ENCODE measurements at regions not wholly inside any gene's neighbourhood (a gene's known extent, or its start where the extent isn't known, plus 50 kb on each side); places are given as distances from the start of the nearest gene placed in this dataset.

GRCh38 chr12:92085040-92085735 is 60.5 kb downstream of the BTG1 start:
- TF ChIP-seq ZBTB33 (IDR thresholded peaks at IDR 0.05) (no peak), CTCF (IDR thresholded peaks at IDR 0.05; ENCODE audit: low read depth, low read length, missing input control) (no peak)

Data from liver (tissue), 2 donors.